ENCODE measurements at regions not wholly inside any gene's neighbourhood (a gene's known extent, or its start where the extent isn't known, plus 50 kb on each side); places are given as distances from the start of the nearest gene placed in this dataset.

DNA sequence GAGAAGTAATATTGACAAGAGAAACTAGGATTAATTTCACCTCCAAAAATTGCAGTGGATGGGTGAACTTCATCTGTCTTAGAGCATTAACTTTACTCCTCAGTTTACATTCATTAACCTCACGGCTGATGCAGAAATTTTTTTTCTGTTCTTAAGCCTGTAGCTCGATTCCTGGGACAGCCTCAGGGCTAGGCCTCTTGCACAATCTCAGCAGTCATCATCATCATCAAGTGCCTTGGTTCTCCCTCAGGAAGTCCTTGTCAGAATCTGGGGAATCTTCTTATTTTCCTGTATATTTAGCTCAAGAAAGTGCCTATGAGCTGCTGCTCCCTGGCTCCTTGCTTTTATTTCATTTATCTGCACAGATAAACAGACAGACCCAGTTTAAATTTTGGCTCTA, 1272.2 kb upstream of the LRRTM1 start:
- TF ChIP-seq, protein P1, sequence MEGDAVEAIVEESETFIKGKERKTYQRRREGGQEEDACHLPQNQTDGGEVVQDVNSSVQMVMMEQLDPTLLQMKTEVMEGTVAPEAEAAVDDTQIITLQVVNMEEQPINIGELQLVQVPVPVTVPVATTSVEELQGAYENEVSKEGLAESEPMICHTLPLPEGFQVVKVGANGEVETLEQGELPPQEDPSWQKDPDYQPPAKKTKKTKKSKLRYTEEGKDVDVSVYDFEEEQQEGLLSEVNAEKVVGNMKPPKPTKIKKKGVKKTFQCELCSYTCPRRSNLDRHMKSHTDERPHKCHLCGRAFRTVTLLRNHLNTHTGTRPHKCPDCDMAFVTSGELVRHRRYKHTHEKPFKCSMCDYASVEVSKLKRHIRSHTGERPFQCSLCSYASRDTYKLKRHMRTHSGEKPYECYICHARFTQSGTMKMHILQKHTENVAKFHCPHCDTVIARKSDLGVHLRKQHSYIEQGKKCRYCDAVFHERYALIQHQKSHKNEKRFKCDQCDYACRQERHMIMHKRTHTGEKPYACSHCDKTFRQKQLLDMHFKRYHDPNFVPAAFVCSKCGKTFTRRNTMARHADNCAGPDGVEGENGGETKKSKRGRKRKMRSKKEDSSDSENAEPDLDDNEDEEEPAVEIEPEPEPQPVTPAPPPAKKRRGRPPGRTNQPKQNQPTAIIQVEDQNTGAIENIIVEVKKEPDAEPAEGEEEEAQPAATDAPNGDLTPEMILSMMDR (IDR thresholded peaks at IDR 0.05): no peak
- no peak for TF ChIP-seq POLR2A (IDR thresholded peaks at IDR 0.05)
